ENCODE measurements at regions not wholly inside any gene's neighbourhood (a gene's known extent, or its start where the extent isn't known, plus 50 kb on each side); places are given as distances from the start of the nearest gene placed in this dataset.

DNA sequence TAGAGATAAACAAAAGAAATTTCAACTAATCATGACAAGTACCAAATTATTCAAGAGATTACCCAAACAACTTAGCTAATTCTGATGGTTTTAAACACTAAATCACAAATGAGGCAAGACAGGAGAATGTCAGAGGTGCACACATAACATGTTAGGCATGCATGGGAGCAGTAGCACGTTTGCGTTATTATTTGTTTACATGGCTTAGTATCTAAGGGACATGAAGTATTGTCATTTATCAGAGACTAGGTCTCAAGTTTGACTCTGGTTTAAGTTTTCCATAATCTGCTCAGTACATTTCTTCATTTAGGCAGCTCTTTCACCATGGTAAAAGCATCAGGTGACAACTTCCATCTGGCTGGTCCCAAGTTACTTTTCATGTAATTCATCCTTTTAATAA is 244.1 kb upstream of the TNC start:
- H3K27me3 ChIP-seq (ENCODE audit: control insufficient read depth in 3 of 3, insufficient read depth in 3 of 3, low read length in 3 of 3) = no peaks in the 10 kb centered on the region
- DNase-seq (no peak), FAIRE-seq (no peak)
- 39 to 48% (median 46%) methylated on average over 2 of the region's 2 CpGs for WGBS, 3 donors
- H3K4me1 ChIP-seq (ENCODE audit: control insufficient read depth in 3 of 3, insufficient read depth in 2 of 3, low read depth in 1 of 3, low read length in 2 of 3) = no peaks in the 10 kb centered on the region
- no peak overlapping the region for H3K4me3 ChIP-seq (ENCODE audit: low read depth in 1 of 3, low read length in 3 of 3)
- no peak overlapping the region for H3K27ac ChIP-seq (ENCODE audit: low read depth in 1 of 3, low read length in 2 of 3)
- no peaks in the 10 kb centered on the region for H3K9me3 ChIP-seq (ENCODE audit: control insufficient read depth in 2 of 2, insufficient read depth in 1 of 2, low read depth in 1 of 2, low read length in 1 of 2)
- H3K36me3 ChIP-seq (ENCODE audit: control insufficient read depth in 3 of 3, insufficient read depth in 2 of 3, low read depth in 1 of 3, low read length in 3 of 3) = no peaks in the 10 kb centered on the region

DNA sequence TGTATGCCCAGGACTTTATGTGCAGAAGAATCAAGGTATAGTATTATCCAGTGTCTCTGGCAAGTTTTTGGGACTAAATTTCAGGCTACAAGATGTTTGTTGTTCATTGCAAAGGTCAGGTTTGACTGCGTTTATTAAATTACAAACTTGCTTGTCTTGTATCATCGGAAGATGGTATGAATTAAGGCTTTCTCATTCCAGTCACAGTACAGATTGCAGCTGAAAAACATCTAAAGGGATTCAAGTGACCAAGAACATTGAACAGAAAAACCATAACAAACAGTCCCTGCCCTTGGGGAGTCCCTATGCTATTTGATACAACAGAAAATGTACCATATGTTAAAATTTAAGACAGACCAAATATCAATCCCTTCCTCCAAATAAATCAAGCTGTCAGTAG is 244.7 kb upstream of the TNC start:
- H3K4me1 ChIP-seq (ENCODE audit: control insufficient read depth in 3 of 3, insufficient read depth in 2 of 3, low read depth in 1 of 3, low read length in 2 of 3) = no peaks in the 10 kb centered on the region
- no peaks in the 10 kb centered on the region for H3K36me3 ChIP-seq (ENCODE audit: control insufficient read depth in 3 of 3, insufficient read depth in 2 of 3, low read depth in 1 of 3, low read length in 3 of 3)
- H3K9me3 ChIP-seq (ENCODE audit: control insufficient read depth in 2 of 2, insufficient read depth in 1 of 2, low read depth in 1 of 2, low read length in 1 of 2) = no peaks in the 10 kb centered on the region
- no peak overlapping the region for H3K27ac ChIP-seq (ENCODE audit: low read depth in 1 of 3, low read length in 2 of 3)
- no peaks in the 10 kb centered on the region for H3K27me3 ChIP-seq (ENCODE audit: control insufficient read depth in 3 of 3, insufficient read depth in 3 of 3, low read length in 3 of 3)
- no peak for DNase-seq
- no peak for FAIRE-seq
- H3K4me3 ChIP-seq (ENCODE audit: low read depth in 1 of 3, low read length in 3 of 3) = no peak overlapping the region
- WGBS, 3 donors = 78 to 94% (median 81%) methylated on average over 2 of the region's 2 CpGs

DNA sequence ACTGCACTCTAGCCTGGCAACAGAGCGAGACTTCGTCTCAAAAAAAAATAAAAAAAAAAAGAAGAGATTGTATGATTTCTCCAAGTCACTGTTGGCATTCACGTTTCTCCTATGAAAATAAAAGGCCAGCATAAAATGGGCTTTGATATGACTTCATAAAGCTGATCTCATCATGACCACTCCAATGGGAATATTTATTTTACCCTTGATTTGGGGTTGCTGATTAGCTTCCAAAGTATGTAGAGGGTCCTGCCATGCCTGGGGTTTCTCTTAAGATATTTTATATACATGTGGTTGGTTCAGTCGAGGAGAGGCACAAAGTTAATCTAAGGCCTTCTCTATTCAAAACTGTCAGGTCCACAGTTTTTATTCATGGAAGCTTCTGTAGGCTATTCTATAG is 247.0 kb upstream of the TNC start:
- WGBS, 3 donors = 93 to 97% (median 96%) methylated on average over 4 of the region's 4 CpGs
- Histone ChIP-seq H3K27me3 (ENCODE audit: control insufficient read depth in 3 of 3, insufficient read depth in 3 of 3, low read length in 3 of 3) (no peaks in the 10 kb centered on the region), H3K36me3 (ENCODE audit: control insufficient read depth in 3 of 3, insufficient read depth in 2 of 3, low read depth in 1 of 3, low read length in 3 of 3) (no peaks in the 10 kb centered on the region), H3K9me3 (ENCODE audit: control insufficient read depth in 2 of 2, insufficient read depth in 1 of 2, low read depth in 1 of 2, low read length in 1 of 2) (no peaks in the 10 kb centered on the region), H3K27ac (ENCODE audit: low read depth in 1 of 3, low read length in 2 of 3) (no peak overlapping the region), H3K4me3 (ENCODE audit: low read depth in 1 of 3, low read length in 3 of 3) (no peak overlapping the region), H3K4me1 (ENCODE audit: control insufficient read depth in 3 of 3, insufficient read depth in 2 of 3, low read depth in 1 of 3, low read length in 2 of 3) (no peaks in the 10 kb centered on the region)
- no peak for FAIRE-seq
- DNase-seq = no peak

- no peaks in the 10 kb centered on the region for H3K27me3 ChIP-seq (ENCODE audit: control insufficient read depth in 3 of 3, insufficient read depth in 3 of 3, low read length in 3 of 3)
- H3K4me3 ChIP-seq (ENCODE audit: low read depth in 1 of 3, low read length in 3 of 3) = no peak overlapping the region
- H3K9me3 ChIP-seq (ENCODE audit: control insufficient read depth in 2 of 2, insufficient read depth in 1 of 2, low read depth in 1 of 2, low read length in 1 of 2) = no peaks in the 10 kb centered on the region
- whole genome bisulfite sequencing, 3 donors = 88 to 94% (median 92%) methylated on average over 4 of the region's 4 CpGs
- no peak for FAIRE-seq
- DNase-seq = no peak
- H3K36me3 ChIP-seq (ENCODE audit: control insufficient read depth in 3 of 3, insufficient read depth in 2 of 3, low read depth in 1 of 3, low read length in 3 of 3) = no peaks in the 10 kb centered on the region
- no peaks in the 10 kb centered on the region for H3K4me1 ChIP-seq (ENCODE audit: control insufficient read depth in 3 of 3, insufficient read depth in 2 of 3, low read depth in 1 of 3, low read length in 2 of 3)
- H3K27ac ChIP-seq (ENCODE audit: low read depth in 1 of 3, low read length in 2 of 3) = no peak overlapping the region
Observed at GRCh38 chr9:115367321-115367720, 249.4 kb upstream of the TNC start.

DNA sequence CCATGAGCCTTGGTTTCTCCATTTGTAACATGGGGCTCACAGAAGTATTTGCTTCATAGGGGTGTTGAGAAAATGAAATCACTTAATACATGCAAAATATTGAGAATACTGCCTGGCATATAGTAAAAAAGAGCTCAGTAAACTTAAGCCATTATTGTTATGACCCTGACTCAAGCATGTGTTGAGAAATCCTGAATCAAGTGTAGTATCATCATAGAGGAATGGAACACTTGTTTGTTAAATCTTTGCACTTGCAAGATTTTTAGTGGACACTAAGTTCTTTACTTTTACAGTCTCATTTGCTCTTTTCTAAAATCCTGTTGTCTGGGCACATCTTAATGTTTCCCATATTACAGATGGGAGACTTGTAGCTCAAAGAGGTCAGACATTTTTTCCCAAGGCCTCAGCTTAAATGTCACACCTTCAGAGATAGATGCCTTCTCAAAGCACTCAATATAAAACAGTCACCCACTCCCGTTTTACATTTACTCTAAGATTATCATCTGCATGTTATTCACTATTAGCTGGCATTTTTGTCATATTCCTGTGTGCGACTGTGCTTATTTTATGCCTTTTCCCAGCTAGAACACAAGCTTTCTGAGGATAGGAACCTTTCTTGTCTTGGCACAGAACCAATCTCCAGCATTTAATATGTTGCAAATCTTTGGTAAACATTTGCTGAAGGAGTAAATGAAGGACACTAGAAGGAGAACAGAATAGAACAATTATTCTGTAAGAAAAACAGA is 250.0 kb upstream of the TNC start:
- no peaks in the 10 kb centered on the region for H3K36me3 ChIP-seq (ENCODE audit: control insufficient read depth in 3 of 3, insufficient read depth in 2 of 3, low read depth in 1 of 3, low read length in 3 of 3)
- DNase-seq (no peak), FAIRE-seq (no peak)
- 73 to 83% (median 82%) methylated on average over 2 of the region's 2 CpGs for WGBS, 3 donors
- H3K9me3 ChIP-seq (ENCODE audit: control insufficient read depth in 2 of 2, insufficient read depth in 1 of 2, low read depth in 1 of 2, low read length in 1 of 2) = no peaks in the 10 kb centered on the region
- no peaks in the 10 kb centered on the region for H3K4me1 ChIP-seq (ENCODE audit: control insufficient read depth in 3 of 3, insufficient read depth in 2 of 3, low read depth in 1 of 3, low read length in 2 of 3)
- no peak overlapping the region for H3K27ac ChIP-seq (ENCODE audit: low read depth in 1 of 3, low read length in 2 of 3)
- no peaks in the 10 kb centered on the region for H3K27me3 ChIP-seq (ENCODE audit: control insufficient read depth in 3 of 3, insufficient read depth in 3 of 3, low read length in 3 of 3)
- no peak overlapping the region for H3K4me3 ChIP-seq (ENCODE audit: low read depth in 1 of 3, low read length in 3 of 3)

GRCh38 chr9:115369322-115369957 is 251.5 kb upstream of the TNC start:
- Histone ChIP-seq H3K4me1 (ENCODE audit: control insufficient read depth in 3 of 3, insufficient read depth in 2 of 3, low read depth in 1 of 3, low read length in 2 of 3) (no peaks in the 10 kb centered on the region), H3K36me3 (ENCODE audit: control insufficient read depth in 3 of 3, insufficient read depth in 2 of 3, low read depth in 1 of 3, low read length in 3 of 3) (no peaks in the 10 kb centered on the region), H3K4me3 (ENCODE audit: low read depth in 1 of 3, low read length in 3 of 3) (no peak overlapping the region), H3K9me3 (ENCODE audit: control insufficient read depth in 2 of 2, insufficient read depth in 1 of 2, low read depth in 1 of 2, low read length in 1 of 2) (no peaks in the 10 kb centered on the region), H3K27me3 (ENCODE audit: control insufficient read depth in 3 of 3, insufficient read depth in 3 of 3, low read length in 3 of 3) (no peaks in the 10 kb centered on the region), H3K27ac (ENCODE audit: low read depth in 1 of 3, low read length in 2 of 3) (no peak overlapping the region)
- no peak for FAIRE-seq
- no peak for DNase-seq
- 60 to 83% (median 68%) methylated on average over 5 of the region's 5 CpGs for WGBS, 3 donors

DNA sequence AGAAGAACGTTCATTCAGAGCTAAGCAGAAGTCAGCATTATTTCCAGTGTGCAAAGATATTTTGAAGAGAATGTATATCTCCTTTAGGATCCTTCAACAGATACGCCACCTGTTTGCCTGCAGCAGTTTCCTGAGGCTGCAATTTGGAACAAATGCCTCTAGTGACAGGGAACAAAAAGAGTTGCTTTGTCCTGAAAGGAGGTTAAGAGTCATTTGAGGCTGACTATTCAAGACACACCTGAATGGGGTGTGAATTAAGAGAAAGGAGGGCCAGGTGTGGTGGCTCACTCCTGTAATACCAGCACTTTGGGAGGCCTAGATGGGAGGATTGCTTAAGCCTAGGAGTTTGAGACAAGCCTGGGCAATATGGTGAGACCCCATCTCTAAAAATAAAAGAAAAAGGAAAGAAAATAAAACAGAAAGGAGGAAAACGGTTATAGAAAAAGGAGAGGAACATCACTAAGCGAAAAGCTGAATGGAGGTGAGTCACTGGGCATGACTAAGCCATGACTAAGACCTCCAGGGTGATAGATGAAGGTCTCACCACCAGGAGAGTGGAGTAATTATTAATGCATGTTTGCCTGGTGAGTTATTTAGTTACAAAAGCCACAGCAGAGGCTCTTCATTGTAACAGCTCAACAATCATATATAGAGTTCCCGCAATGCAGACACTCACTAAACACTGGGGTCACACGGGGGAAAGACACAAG is 255.2 kb upstream of the TNC start:
- Histone ChIP-seq H3K27me3 (ENCODE audit: control insufficient read depth in 3 of 3, insufficient read depth in 3 of 3, low read length in 3 of 3) (no peaks in the 10 kb centered on the region), H3K4me3 (ENCODE audit: low read depth in 1 of 3, low read length in 3 of 3) (no peak overlapping the region), H3K36me3 (ENCODE audit: control insufficient read depth in 3 of 3, insufficient read depth in 2 of 3, low read depth in 1 of 3, low read length in 3 of 3) (no peaks in the 10 kb centered on the region), H3K4me1 (ENCODE audit: control insufficient read depth in 3 of 3, insufficient read depth in 2 of 3, low read depth in 1 of 3, low read length in 2 of 3) (no peaks in the 10 kb centered on the region), H3K27ac (ENCODE audit: low read depth in 1 of 3, low read length in 2 of 3) (no peak overlapping the region), H3K9me3 (ENCODE audit: control insufficient read depth in 2 of 2, insufficient read depth in 1 of 2, low read depth in 1 of 2, low read length in 1 of 2) (no peaks in the 10 kb centered on the region)
- 57 to 69% (median 62%) methylated on average over 6 of the region's 6 CpGs for WGBS, 3 donors
- FAIRE-seq (no peak), DNase-seq (peak in 1 of 2 donors; percentile 19)

DNA sequence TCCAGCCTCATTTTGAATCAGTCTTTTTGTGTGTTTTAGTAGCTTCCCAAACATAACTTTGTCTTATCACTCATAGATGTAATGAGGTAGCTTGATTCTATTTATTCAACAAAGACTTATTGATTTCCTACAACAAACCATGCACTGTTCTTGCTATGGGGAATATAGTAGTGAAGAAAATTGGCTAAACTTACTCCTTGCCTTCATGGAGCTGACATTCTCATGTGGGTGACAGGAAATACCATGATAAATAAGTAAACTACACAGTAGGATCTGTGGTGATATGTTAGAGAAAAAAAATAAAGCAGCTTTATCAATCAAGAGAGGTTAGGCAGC is 255.7 kb upstream of the TNC start:
- no peak for FAIRE-seq
- Histone ChIP-seq H3K27me3 (ENCODE audit: control insufficient read depth in 3 of 3, insufficient read depth in 3 of 3, low read length in 3 of 3) (no peaks in the 10 kb centered on the region), H3K36me3 (ENCODE audit: control insufficient read depth in 3 of 3, insufficient read depth in 2 of 3, low read depth in 1 of 3, low read length in 3 of 3) (no peaks in the 10 kb centered on the region), H3K9me3 (ENCODE audit: control insufficient read depth in 2 of 2, insufficient read depth in 1 of 2, low read depth in 1 of 2, low read length in 1 of 2) (no peaks in the 10 kb centered on the region), H3K27ac (ENCODE audit: low read depth in 1 of 3, low read length in 2 of 3) (no peak overlapping the region), H3K4me1 (ENCODE audit: control insufficient read depth in 3 of 3, insufficient read depth in 2 of 3, low read depth in 1 of 3, low read length in 2 of 3) (no peaks in the 10 kb centered on the region), H3K4me3 (ENCODE audit: low read depth in 1 of 3, low read length in 3 of 3) (no peak overlapping the region)
- DNase-seq = no peak
